Left lobe of liver (tissue), 2 donors: ENCODE measurements at regions not wholly inside any gene's neighbourhood (a gene's known extent, or its start where the extent isn't known, plus 50 kb on each side); places are given as distances from the start of the nearest gene placed in this dataset.

Experiments used
- ATAC-seq: fragments of 200-7000 bp; cut with Tn5 transposase; one replicate; pipeline ENCODE4 v1.9.1; 2020; ENCODE audit warnings: mild to moderate bottlenecking, moderate library complexity
- DNase-seq: peaks from one replicate; pipeline ENCODE4 v3.0.0-alpha.2; 2020; ENCODE audit warnings: low spot score
- donor health status: DM: no; HTN: no; CAD: no; lungs with moderate emphysema.
- donor health status: DM: no; HTN: yes; CAD: no.

DNA sequence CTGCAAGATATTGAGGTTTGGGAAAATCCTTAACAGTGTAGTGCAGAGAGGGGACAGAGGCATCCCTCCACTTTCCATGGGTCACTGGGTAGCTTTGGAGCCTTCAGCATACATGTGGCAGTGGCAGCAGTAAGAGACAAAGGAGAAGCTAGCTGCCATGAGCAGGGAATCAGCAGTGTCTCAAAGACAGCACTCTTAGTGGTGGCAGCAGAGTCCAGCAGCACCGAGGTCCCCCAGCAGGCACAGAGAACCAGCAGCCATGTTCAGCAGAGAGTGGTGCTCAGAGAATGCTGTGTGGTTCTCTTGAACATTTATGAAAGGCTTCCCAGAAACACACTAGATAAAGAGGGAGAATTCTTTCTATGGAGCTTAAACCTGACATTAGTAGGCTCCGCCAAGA lies 308.5 kb downstream of the CENPC start:
- ATAC-seq: no peak
- no peak for DNase-seq

DNA sequence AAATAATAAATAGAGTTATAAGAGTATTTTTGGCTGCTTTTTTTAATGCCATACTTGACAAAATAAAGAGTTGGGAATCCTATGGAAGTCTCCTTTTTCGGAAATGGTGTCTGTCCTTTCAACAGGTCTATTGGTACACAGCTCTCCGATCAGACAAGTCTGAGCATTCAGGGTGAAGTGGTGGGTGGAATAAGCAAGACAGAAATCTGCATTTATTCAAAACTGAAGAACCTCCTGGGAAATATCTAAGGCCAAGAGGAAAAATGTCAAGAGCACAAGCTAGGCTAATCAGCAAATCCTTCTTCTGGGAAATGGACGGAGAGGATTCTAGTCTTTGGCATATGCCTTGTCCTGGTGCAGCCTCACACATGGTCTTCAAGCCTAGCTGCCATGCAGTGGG lies 309.0 kb downstream of the CENPC start:
- ATAC-seq (no peak), DNase-seq (no peak)

DNA sequence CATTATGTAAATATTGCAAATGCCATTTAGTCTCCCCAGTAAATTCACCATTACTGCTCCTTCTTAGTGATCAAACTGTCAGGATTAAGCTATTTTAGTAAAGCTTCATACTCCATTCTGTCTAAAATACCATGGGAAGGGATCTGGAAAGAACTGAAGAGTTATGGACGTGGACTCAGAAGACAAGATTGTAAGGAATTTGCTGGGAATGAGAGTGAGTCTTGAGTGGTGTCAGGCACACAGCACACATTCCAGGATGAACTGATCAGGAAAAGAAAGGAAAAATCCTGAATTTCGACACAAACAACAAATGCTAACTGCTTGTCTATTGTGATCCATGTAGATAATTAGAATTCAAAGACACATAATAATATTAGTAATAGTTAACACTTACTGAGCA lies 311.0 kb downstream of the CENPC start:
- ATAC-seq (no peak), DNase-seq (no peak)

GRCh38 chr4:67229148-67229547 lies 316.2 kb downstream of the CENPC start:
- no peak for DNase-seq
- ATAC-seq: no peak

GRCh38 chr4:67220861-67221260 lies 324.4 kb downstream of the CENPC start:
- DNase-seq (no peak), ATAC-seq (no peak)

DNA sequence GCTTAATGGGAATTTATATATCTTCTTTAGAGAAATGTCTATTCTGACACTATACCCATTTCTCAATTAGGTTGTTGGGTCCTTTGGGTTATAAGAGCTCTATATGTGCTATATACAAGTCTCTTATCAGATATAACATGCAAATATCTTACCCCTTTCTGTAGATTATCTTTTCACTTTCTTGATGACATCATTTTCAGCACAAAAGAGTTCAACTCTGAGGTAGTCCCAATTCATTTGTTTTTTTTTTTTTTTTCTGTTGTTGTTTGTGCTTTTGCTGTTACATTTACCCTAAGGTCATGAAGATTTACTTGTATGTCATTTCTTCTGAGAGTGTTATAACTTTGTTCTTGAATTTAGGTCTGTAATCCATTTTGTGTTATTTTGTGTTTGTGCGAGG lies 326.4 kb downstream of the CENPC start:
- ATAC-seq: no peak
- no peak for DNase-seq

GRCh38 chr4:67207941-67208441 lies 337.3 kb downstream of the CENPC start:
- DNase-seq: no peak
- no peak for ATAC-seq

- no peak for DNase-seq
- ATAC-seq: no peak
Measured at GRCh38 chr4:67204441-67204840, 340.9 kb downstream of the CENPC start.

- DNase-seq (no peak), ATAC-seq (no peak)
Measured at GRCh38 chr4:67201334-67201733, 344.0 kb downstream of the CENPC start.

DNA sequence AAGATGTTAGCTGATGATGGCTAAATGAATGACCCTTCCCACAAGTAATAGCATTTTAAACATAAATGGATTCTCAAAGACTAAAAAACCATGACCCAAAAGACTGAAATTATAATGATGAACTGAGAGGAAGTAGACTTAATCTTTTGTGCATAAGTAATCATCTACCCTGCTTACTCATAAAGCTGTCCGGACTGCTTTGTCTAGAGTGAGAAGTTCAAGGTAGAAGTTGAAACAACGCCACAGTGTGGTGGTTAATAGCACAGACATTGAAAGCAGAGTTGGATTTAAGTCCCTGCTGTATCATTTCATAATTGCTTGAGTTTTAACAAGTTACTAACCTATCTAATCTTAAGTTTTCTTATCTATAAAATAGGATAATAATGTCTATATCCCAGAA lies 346.6 kb downstream of the CENPC start:
- ATAC-seq: no peak
- no peak for DNase-seq

DNA sequence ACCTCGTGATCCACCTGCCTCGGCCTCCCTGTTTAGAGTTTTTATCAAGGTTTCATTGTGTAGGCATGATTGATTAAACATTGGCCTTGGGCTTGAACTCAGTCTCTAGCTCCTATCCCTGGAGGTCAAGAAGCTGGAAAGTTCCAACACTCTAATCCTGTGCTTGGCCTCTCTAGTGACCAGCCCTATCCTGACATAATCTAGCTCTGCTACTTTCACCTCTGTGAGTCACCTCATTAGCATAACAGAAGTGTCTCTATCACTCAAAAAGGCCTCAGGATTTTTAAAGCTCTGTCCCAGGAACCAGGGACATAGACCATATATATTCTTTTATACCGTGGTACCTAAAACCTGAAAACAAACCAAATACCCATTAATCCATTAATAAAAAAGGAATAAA lies 377.5 kb downstream of the CENPC start:
- ATAC-seq: no peak
- no peak for DNase-seq

DNA sequence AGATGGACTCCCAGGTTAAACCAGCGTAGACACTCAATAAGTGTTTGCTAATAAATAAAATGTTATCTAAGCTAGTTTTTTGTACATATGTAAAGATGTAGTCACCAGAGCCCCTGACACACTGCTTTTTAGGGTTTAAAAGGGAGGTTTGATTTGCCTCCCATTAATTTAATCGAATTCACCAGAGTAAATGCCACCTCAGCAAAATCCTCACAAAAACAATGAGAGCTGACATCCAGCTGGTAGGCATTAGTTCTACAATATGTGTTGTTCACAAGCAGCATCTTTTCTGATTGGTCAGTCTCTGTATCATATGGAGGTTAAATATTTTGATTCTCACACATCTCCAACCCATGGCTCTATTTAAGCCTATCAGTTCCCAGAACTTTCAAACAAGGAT lies 382.6 kb downstream of the CENPC start:
- ATAC-seq: no peak
- DNase-seq: no peak

DNA sequence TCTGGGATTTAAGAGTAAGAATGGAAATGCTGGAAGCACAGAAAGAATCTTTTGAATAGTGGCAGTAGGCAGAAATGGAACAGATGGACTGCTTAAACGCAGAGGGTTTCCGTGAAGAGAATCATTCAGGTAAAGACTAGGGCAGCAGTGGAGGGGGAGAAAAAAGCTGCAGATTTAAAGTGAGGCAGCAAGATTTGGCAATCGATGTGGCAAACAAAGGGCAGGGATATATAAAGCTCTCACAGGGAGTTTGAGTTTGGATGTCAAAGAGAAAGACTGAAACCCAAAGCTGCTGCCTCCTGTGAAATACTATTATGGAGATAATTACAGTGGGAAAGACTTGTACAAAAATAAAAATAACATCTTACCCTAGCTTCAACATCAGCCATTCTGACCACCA lies 384.0 kb downstream of the CENPC start:
- DNase-seq (no peak), ATAC-seq (no peak)

GRCh38 chr4:67160394-67160793 lies 384.9 kb downstream of the CENPC start:
- no peak for ATAC-seq
- DNase-seq: no peak

DNA sequence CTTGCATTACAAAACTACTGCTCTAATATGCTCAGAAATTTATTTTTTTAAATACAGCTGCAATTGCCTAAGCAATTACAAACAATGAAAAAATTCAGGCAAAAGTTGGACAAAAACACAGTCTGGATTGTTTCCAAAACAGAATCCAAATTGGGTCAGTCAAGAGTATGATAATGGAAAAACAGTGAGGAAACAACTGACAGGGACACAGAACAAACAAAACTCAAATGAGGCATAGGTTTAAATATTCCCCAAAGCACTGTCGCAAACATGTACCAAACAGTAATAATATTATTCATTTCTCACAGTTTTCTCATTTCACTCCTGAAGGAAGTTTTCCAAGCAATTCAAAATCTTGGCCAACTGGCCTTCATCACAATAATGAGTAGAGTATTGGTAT lies 386.6 kb downstream of the CENPC start:
- DNase-seq: no peak
- no peak for ATAC-seq

DNA sequence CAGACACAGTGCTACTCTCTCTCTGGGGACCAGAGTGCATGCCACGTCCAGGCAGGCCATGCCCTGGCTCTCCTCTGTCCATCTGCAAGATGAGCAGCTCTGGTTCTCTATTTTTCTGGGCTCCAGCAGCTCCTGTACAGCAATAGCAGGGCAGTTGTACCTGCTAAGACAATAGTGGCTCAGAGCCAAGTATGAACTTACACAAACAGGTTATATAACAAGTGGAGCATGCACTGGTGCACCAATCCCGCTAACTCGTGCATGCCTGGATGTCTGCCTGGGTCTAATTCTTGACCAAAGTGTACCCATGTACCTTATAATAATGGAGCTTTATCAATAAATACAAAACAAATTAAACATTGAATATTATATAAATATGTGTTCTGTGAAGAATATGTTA lies 392.3 kb downstream of the CENPC start:
- DNase-seq: no peak
- no peak for ATAC-seq

DNA sequence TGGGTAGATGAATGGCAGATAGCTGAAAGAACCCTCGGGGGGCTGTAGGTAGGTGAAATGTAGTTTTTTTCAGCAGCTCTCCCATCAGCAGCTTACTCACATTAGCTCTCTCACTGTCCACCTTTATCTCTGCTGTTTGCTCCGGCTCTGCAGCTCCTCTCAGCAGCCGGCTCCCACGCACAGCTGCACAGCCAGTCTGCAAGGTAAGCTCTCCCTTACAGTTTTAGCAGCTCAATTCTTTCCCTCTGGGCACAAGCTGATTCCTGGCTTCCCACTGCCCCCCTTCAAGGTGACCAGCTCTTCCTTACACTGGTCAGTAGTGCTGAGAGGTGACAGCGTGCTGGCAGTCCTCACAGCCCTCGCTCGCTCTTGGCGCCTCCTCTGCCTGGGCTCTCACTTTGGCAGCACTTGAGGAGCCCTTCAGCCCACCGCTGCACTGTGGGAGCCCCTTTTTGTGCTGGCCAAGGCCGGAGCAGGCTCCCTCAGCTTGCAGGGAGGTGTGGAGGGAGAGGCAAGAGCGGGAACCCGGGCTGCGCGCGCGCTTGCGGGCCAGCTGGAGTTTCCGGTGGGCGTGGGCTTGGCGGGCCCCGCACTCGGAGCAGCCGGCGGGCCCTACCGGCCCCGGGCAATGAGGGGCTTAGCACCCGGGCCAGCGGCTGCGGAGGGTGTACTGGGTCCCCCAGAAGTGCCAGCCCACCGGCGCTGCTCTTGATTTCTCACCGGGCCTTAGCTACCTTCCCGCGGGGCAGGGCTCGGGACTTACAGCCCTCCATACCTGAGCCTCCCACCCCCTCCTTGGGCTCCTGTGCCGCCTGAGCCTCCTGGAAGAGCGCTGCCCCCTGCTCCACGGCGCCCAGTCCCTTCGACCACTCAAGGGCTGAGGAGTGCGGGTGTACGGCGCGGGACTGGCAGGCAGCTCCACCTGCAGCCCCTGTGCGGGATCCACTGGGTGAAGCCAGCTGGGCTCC lies 393.6 kb downstream of the CENPC start:
- ATAC-seq (no peak), DNase-seq (no peak)

DNA sequence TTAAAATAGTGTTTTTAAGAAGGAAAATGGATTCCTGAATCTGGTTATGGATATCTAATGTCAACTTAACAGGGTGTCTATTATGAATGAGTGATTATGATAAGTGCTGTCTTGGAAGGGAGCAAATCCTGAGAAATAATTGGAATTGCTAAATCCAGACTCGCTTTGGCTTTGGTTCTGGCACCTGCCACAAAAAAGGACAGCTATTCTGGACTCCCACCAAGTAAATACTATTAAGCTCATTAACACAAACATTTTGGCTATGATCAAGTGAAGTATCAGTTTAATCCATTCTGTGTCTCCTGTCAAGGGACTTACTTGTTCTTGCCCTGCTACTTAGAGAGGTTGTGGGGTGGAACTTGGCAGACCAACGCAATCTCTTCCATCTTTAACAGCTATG lies 403.7 kb downstream of the CENPC start:
- DNase-seq (no peak), ATAC-seq (no peak)

DNA sequence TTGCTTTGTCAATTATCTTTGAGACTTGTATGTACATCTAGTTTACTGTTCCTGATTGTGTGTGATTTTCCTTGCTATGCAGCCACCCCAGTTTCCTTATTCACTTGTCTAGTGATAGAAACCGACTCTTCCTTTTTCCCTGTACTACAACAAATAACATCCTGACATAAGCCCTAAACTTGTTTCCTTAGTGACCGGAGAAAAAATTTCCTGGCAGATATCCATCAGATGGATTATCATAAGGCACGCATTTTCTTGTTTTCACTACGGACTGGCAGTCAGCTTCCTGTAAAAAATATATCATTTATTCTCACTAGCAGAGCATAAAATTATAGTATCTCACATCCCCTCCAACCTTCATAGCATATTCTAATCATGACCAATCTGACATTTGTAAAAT lies 410.7 kb downstream of the CENPC start:
- DNase-seq (no peak), ATAC-seq (no peak)

GRCh38 chr4:67133162-67133561 lies 412.1 kb downstream of the CENPC start:
- ATAC-seq (no peak), DNase-seq (no peak)

GRCh38 chr4:67131224-67131623 lies 414.1 kb downstream of the CENPC start:
- no peak for ATAC-seq
- DNase-seq: no peak

DNA sequence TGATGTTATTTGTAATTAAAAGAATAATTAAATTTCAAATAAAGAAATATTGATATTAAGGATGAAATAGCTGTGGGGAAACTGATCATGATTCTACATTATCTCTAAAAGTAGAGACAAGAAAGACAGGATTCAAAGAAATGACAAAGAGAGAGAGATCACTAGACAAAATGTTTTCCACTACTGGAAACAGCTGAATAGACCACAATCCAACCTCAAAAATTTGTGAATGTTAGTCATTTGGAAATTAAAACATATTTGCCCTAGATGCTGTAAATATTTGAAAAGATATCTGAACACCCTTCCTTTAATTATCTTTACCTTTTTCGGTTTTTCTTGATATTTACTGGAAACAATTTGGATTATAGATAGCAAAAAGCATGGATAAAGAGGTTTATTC lies 414.9 kb downstream of the CENPC start:
- no peak for ATAC-seq
- DNase-seq: no peak

GRCh38 chr4:67126570-67126969 lies 418.7 kb downstream of the CENPC start:
- ATAC-seq: no peak
- no peak for DNase-seq
